ENCODE measurements at regions not wholly inside any gene's neighbourhood (a gene's known extent, or its start where the extent isn't known, plus 50 kb on each side); places are given as distances from the start of the nearest gene placed in this dataset.

- POLR2A ChIA-PET, result no interaction called here
These were observed 601.0 kb downstream of the EDEM1 start for GRCh38 chr3:5788496-5788895.

DNA sequence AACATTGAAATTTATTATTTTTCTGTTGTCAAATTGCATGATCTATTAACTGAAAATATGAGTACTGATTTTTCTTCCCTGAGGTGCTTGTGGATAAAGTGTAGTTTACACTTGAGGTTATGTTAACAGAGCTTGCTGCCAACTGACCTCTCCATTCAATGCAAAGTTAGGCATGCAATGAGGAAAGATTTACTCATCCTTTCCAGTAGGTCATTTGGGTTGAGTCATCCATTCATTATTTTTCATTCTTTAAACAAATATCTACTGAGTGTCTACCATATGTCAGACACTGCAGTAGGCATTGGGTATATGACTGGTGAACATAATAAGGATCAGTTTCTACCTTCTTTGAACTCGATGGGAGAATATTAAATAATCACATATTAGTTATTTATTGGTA is 604.1 kb downstream of the EDEM1 start:
- Histone ChIP-seq H3K27ac (ENCODE audit: insufficient read depth, low read depth, low read length) (no peak overlapping the region), H3K4me2 (ENCODE audit: insufficient read depth, low read length) (no peak overlapping the region), H3K4me3 (replicated peaks in 1 of 3; ENCODE audit: insufficient read depth in 1 of 3, low read depth in 1 of 3, low read length in 3 of 3) (no peak overlapping the region), H3K36me3 (ENCODE audit: control insufficient read depth in 2 of 2, extremely low read depth in 1 of 2, insufficient read depth in 2 of 2, low read length in 2 of 2) (no peaks in the 10 kb centered on the region), H3K9me3 (replicated peaks; ENCODE audit: control insufficient read depth, insufficient read depth, low read length) (peaks cover 2% of the 10 kb centered on the region), H3K9ac (replicated peaks; ENCODE audit: extremely low read depth, insufficient read depth, low read length) (no peak overlapping the region), H3K79me2 (ENCODE audit: control insufficient read depth, insufficient read depth, low read length) (no peaks in the 10 kb centered on the region), H2AFZ (ENCODE audit: low read depth, low read length) (no peak overlapping the region), H4K20me1 (replicated peaks; ENCODE audit: control insufficient read depth, extremely low read depth, insufficient read depth, low read length) (no peaks in the 10 kb centered on the region), H3K27me3 (ENCODE audit: control insufficient read depth in 2 of 2, insufficient read depth in 2 of 2, low read length in 2 of 2) (no peaks in the 10 kb centered on the region), H3K9me1 (replicated peaks; ENCODE audit: control insufficient read depth, extremely low read depth, insufficient read depth, low read length) (no peaks in the 10 kb centered on the region), H3K4me1 (ENCODE audit: control insufficient read depth, extremely low read depth, insufficient read depth, low read length) (no peaks in the 10 kb centered on the region)
- CTCF ChIA-PET, result no interaction called here
- no TSS peak for BruUV-seq (replicated peaks)
- POLR2A ChIA-PET, result no interaction called here
- dilution Hi-C loops (cut with MboI; ENCODE audit: extremely low pct_ligation_motif_present, low sequenced_read_pairs), result no loop called here
- DNase-seq (ENCODE audit: low read depth, low spot score) (no peak), FAIRE-seq (no peak)
- TF ChIP-seq JUN (IDR thresholded peaks at IDR 0.05; ENCODE audit: borderline replicate concordance, insufficient read depth, insufficient read length, low read depth) (no peak), EZH2 (IDR thresholded peaks at IDR 0.05; ENCODE audit: borderline replicate concordance, low read depth, low read length, severe bottlenecking) (no peak), MYC (IDR thresholded peaks at IDR 0.05; ENCODE audit: low read depth, low read length) (no peak), POLR2AphosphoS5 (IDR thresholded peaks at IDR 0.05; ENCODE audit: insufficient read depth, low read depth, low read length) (no peak), GATA2 (IDR thresholded peaks at IDR 0.05; ENCODE audit: insufficient read depth, insufficient read length, low read depth, low read length) (no peak)
- intact Hi-C loops (cut with micrococcal nuclease), result no loop called here

More at GRCh38 chr3:5788496-5788895, 601.0 kb downstream of the EDEM1 start:
- H3K79me2 ChIP-seq (ENCODE audit: control insufficient read depth, insufficient read depth, low read length), result no peaks in the 10 kb centered on the region
- no peak for TF ChIP-seq POLR2AphosphoS5 (IDR thresholded peaks at IDR 0.05; ENCODE audit: insufficient read depth, low read depth, low read length)
- H3K27ac ChIP-seq (ENCODE audit: insufficient read depth, low read depth, low read length), result no peak overlapping the region
- no peak overlapping the region for H2AFZ ChIP-seq (ENCODE audit: low read depth, low read length)
- BruUV-seq (replicated peaks), result no TSS peak
- dilution Hi-C loops (cut with MboI; ENCODE audit: extremely low pct_ligation_motif_present, low sequenced_read_pairs) (no loop called here), intact Hi-C loops (cut with micrococcal nuclease) (no loop called here)
- H4K20me1 ChIP-seq (replicated peaks; ENCODE audit: control insufficient read depth, extremely low read depth, insufficient read depth, low read length), result no peaks in the 10 kb centered on the region
- no peak overlapping the region for H3K9ac ChIP-seq (replicated peaks; ENCODE audit: extremely low read depth, insufficient read depth, low read length)
- no peak overlapping the region for H3K4me2 ChIP-seq (ENCODE audit: insufficient read depth, low read length)
- H3K9me3 ChIP-seq (replicated peaks; ENCODE audit: control insufficient read depth, insufficient read depth, low read length), result peaks cover 2% of the 10 kb centered on the region
- DNase-seq (ENCODE audit: low read depth, low spot score) (no peak), FAIRE-seq (no peak)
- no peaks in the 10 kb centered on the region for H3K4me1 ChIP-seq (ENCODE audit: control insufficient read depth, extremely low read depth, insufficient read depth, low read length)
- H3K4me3 ChIP-seq (replicated peaks in 1 of 3; ENCODE audit: insufficient read depth in 1 of 3, low read depth in 1 of 3, low read length in 3 of 3), result no peak overlapping the region
- CTCF ChIA-PET, result no interaction called here
- no peaks in the 10 kb centered on the region for H3K36me3 ChIP-seq (ENCODE audit: control insufficient read depth in 2 of 2, extremely low read depth in 1 of 2, insufficient read depth in 2 of 2, low read length in 2 of 2)
- H3K9me1 ChIP-seq (replicated peaks; ENCODE audit: control insufficient read depth, extremely low read depth, insufficient read depth, low read length), result no peaks in the 10 kb centered on the region
- H3K27me3 ChIP-seq (ENCODE audit: control insufficient read depth in 2 of 2, insufficient read depth in 2 of 2, low read length in 2 of 2), result no peaks in the 10 kb centered on the region

All from endothelial cell of umbilical vein (primary cell).